SK-N-SH (cell line): ENCODE measurements at regions not wholly inside any gene's neighbourhood (a gene's known extent, or its start where the extent isn't known, plus 50 kb on each side); places are given as distances from the start of the nearest gene placed in this dataset.

Experiments used
- CTCF ChIA-PET: fragments of 300-600, 350-600 bp; formaldehyde crosslinking; extraction: SDS; loops from one replicate; lab custom pipeline; 2021; lab: Yijun Ruan, JAX
- POLR2A ChIA-PET: fragments of 350-600 bp; sonication (Branson Sonifier 250); formaldehyde crosslinking; extraction: SDS; loops from one replicate; lab custom pipeline; 2020; ENCODE audit warnings: antibody characterized with exemption, inconsistent platforms; lab: Yijun Ruan, JAX
- DNase-seq: peaks from one replicate; pipeline ENCODE4 v3.0.0; 2012
- H2AFZ ChIP-seq: fragments of 200-600 bp; sonication (generic); 2 replicates; pipeline ENCODE4 v1.8.1; 2016; ENCODE audit warnings: antibody characterized with exemption, mild to moderate bottlenecking, low read depth
- H3F3A ChIP-seq: fragments of 200-600 bp; sonication (generic); replicated peaks from 2 replicates; pipeline ENCODE3; 2016; ENCODE audit warnings: antibody characterized with exemption, mild to moderate bottlenecking; ENCODE audit not compliant: insufficient read depth
- H3K27ac ChIP-seq, 2 experiments: fragments of 200-500 bp in 1 of 2; fragments of 200-600 bp in 1 of 2; sonication (Bioruptor generic) in 1 of 2; sonication (generic), shearing (Covaris generic) in 1 of 2; 2 replicates each; pipeline versions ENCODE4 v1.5.1 to v1.6.1; 2014 to 2016; ENCODE audit warnings: low read depth in 2 of 2, inconsistent platforms in 1 of 2, low read length in 1 of 2, mild to moderate bottlenecking in 1 of 2, mixed read lengths in 1 of 2
- H3K27me3 ChIP-seq: fragments of 200-600 bp; sonication (generic), shearing (Covaris generic); 2 replicates; pipeline ENCODE4 v1.6.1; 2016; ENCODE audit warnings: mixed run types; ENCODE audit not compliant: insufficient read depth
- H3K36me3 ChIP-seq, 2 experiments: fragments of 200-500 bp in 1 of 2; fragments of 200-600 bp in 1 of 2; sonication (Bioruptor generic) in 1 of 2; sonication (generic) in 1 of 2; replicated peaks in 1 of 2; 2 replicates each; pipeline versions ENCODE3 to v1.5.1; 2014 to 2016; ENCODE audit warnings: low read length in 1 of 2, mild to moderate bottlenecking in 1 of 2; ENCODE audit not compliant: insufficient read depth in 2 of 2, control insufficient read depth in 1 of 2
- H3K4me1 ChIP-seq, 2 experiments: fragments of 200-500 bp in 1 of 2; fragments of 200-600 bp in 1 of 2; sonication (Bioruptor generic) in 1 of 2; sonication (generic), shearing (Covaris generic) in 1 of 2; 2 replicates each; pipeline versions ENCODE4 v1.5.1 to v1.6.1; 2014 to 2016; ENCODE audit warnings: low read depth in 1 of 2, low read length in 1 of 2, mixed run types in 1 of 2; ENCODE audit not compliant: insufficient read depth in 2 of 2, control insufficient read depth in 1 of 2
- H3K4me2 ChIP-seq: fragments of 200-600 bp; sonication (generic), shearing (Covaris generic); 2 replicates; pipeline ENCODE4 v1.6.1; 2017; ENCODE audit warnings: mixed run types
- H3K4me3 ChIP-seq, 2 experiments: fragments of 200-500 bp in 1 of 2; fragments of 200-600 bp in 1 of 2; sonication (Bioruptor generic) in 1 of 2; sonication (generic), shearing (Covaris generic) in 1 of 2; 2 replicates each; pipeline versions ENCODE4 v1.5.1 to v1.8.1; 2014 to 2016; ENCODE audit warnings: low read depth in 2 of 2, inconsistent platforms in 1 of 2, low read length in 1 of 2, mild to moderate bottlenecking in 1 of 2, mixed read lengths in 1 of 2, moderate library complexity in 1 of 2
- H3K79me2 ChIP-seq: fragments of 200-600 bp; sonication (generic); 2 replicates; pipeline ENCODE4 v1.8.1; 2017; ENCODE audit warnings: mild to moderate bottlenecking; ENCODE audit not compliant: insufficient read depth
- H3K9ac ChIP-seq: fragments of 200-600 bp; sonication (generic); 2 replicates; pipeline ENCODE4 v1.6.1; 2017; ENCODE audit warnings: mixed run types
- H3K9me2 ChIP-seq: fragments of 200-600 bp; sonication (generic); 2 replicates; pipeline ENCODE4 v1.6.1; 2017; ENCODE audit warnings: mixed run types
- H3K9me3 ChIP-seq: fragments of 200-600 bp; sonication (generic); 2 replicates; pipeline ENCODE4 v1.6.1; 2017; ENCODE audit warnings: mixed run types, mild to moderate bottlenecking, moderate library complexity
- H4K20me1 ChIP-seq: fragments of 200-600 bp; sonication (generic); 2 replicates; pipeline ENCODE4 v1.6.1; 2017; ENCODE audit warnings: mild to moderate bottlenecking, mixed run types; ENCODE audit not compliant: insufficient read depth
- CHD2 ChIP-seq: fragments of 150-350 bp; IDR thresholded peaks from 2 replicates; pipeline ENCODE4 v1.6.1; 2018; ENCODE audit warnings: low read length; ENCODE audit not compliant: partially characterized antibody
- ELF1 ChIP-seq: IDR thresholded peaks from 2 replicates; pipeline ENCODE4 v1.4.0; 2012
- EZH2phosphoT487 ChIP-seq: fragments of 200-600 bp; sonication (generic); IDR thresholded peaks from 2 replicates; pipeline ENCODE4 v1.6.1; 2017; ENCODE audit warnings: low read depth, mixed run types, mild to moderate bottlenecking, antibody characterized with exemption, moderate library complexity, borderline replicate concordance
- FOSL2 ChIP-seq: IDR thresholded peaks from 2 replicates; pipeline ENCODE4 v1.4.0; 2012; ENCODE audit warnings: low read depth, mild to moderate bottlenecking, moderate library complexity, borderline replicate concordance
- FOXJ3 ChIP-seq: sonication (generic); formaldehyde crosslinking; IDR thresholded peaks from 2 replicates; pipeline ENCODE4 v1.5.1; 2020; ENCODE audit warnings: mild to moderate bottlenecking, missing genetic modification reagents
- FOXM1 ChIP-seq: IDR thresholded peaks from 2 replicates; pipeline ENCODE4 v1.4.0; 2012; ENCODE audit warnings: low read depth, mild to moderate bottlenecking
- GATA2 ChIP-seq: sonication (generic); formaldehyde crosslinking; IDR thresholded peaks from 2 replicates; pipeline ENCODE4 v1.5.0; 2020; ENCODE audit warnings: mild to moderate bottlenecking, missing genetic modification reagents
- MXI1 ChIP-seq: IDR thresholded peaks from 2 replicates; pipeline ENCODE4 v1.6.1; 2012; ENCODE audit warnings: mild to moderate bottlenecking, low read depth, low read length, improper control_type of control experiment
- NFIC ChIP-seq: IDR thresholded peaks from 2 replicates; pipeline ENCODE4 v1.4.0; 2012; ENCODE audit warnings: borderline replicate concordance
- NRF1 ChIP-seq: IDR thresholded peaks from 2 replicates; pipeline ENCODE4 v1.6.1; 2012; ENCODE audit warnings: low read depth, mild to moderate bottlenecking, low read length
- SIN3A ChIP-seq: IDR thresholded peaks from 2 replicates; pipeline ENCODE4 v1.6.1; 2012; ENCODE audit warnings: low read depth, mild to moderate bottlenecking, low read length, moderate library complexity, borderline replicate concordance
- SMC3 ChIP-seq: IDR thresholded peaks from 2 replicates; pipeline ENCODE4 v1.6.1; 2012; ENCODE audit warnings: low read depth, low read length, improper control_type of control experiment
- TAF1 ChIP-seq: IDR thresholded peaks from 2 replicates; pipeline ENCODE4 v1.6.1; 2012; ENCODE audit warnings: low read depth, mild to moderate bottlenecking, low read length, moderate library complexity, borderline replicate concordance
- YY1 ChIP-seq: IDR thresholded peaks from 2 replicates; pipeline ENCODE4 v1.4.0; 2012; ENCODE audit warnings: low read depth, mild to moderate bottlenecking
- WGBS: methylation state at CpG from one replicate; pipeline ENCODE4 v1.1.6; 2017; ENCODE audit warnings: low lambda C conversion rate; 5-methylcytosine and 5-hydroxymethylcytosine counted together
- TF ChIP-seq, protein P1 (sequence below): fragments of 200-600 bp; sonication (generic); IDR thresholded peaks from 2 replicates; pipeline ENCODE4 v1.6.1; 2017; ENCODE audit warnings: antibody characterized with exemption, mild to moderate bottlenecking, moderate library complexity
- TF ChIP-seq, protein P2 (sequence below): IDR thresholded peaks from 2 replicates; pipeline ENCODE4 v1.4.0; 2012; ENCODE audit warnings: low read depth, borderline replicate concordance
- TF ChIP-seq, protein P3 (sequence below): IDR thresholded peaks from 2 replicates; pipeline ENCODE4; 2012
- TF ChIP-seq, protein P4 (sequence below): IDR thresholded peaks from 2 replicates; pipeline ENCODE4 v1.6.1; 2012; ENCODE audit warnings: mild to moderate bottlenecking, low read depth, low read length, moderate library complexity
- TF ChIP-seq, protein P5 (sequence below): fragments of 150-350 bp; IDR thresholded peaks from 2 replicates; pipeline ENCODE4 v1.6.1; 2017; ENCODE audit warnings: antibody characterized with exemption, low read length, low read depth, borderline replicate concordance

DNA sequence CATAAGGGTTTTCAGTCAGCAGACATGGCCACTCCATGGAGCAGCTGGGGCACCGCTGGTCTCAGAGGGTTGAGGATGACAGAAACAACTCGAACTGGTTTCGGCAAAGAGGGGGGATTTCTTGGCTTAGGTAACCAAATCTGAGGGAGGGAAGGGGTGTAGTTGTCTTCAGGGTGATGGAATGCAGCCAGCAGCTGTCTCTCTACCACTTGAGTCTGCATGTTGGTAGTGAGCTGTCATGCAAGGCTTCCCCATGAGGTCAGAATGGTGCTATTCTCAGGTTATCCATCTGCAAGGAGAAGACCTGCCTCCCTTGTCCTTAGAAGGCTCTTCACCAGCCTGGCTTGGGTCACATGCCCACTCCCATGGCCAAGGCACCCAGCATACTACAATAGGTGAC, 55.6 kb upstream of the PEG3 start:
- no peak overlapping the region for H3K27ac ChIP-seq
- ChIA-PET POLR2A (no interaction called here), CTCF (no interaction called here)
- H3K27me3 ChIP-seq = no peaks in the 10 kb centered on the region
- H3K36me3 ChIP-seq = no peaks in the 10 kb centered on the region
- no peak for DNase-seq
- H3F3A ChIP-seq = no peaks in the 10 kb centered on the region
- no peaks in the 10 kb centered on the region for H3K79me2 ChIP-seq
- H3K4me1 ChIP-seq = no peaks in the 10 kb centered on the region
- H3K9me3 ChIP-seq = no peaks in the 10 kb centered on the region
- WGBS = 20% methylated on average over 1 of the region's 3 CpGs
- no peak overlapping the region for H3K4me3 ChIP-seq
- no peak for TF ChIP-seq NRF1
- TF ChIP-seq SMC3 = no peak
- no peak for TF ChIP-seq ELF1
- TF ChIP-seq, protein P1, sequence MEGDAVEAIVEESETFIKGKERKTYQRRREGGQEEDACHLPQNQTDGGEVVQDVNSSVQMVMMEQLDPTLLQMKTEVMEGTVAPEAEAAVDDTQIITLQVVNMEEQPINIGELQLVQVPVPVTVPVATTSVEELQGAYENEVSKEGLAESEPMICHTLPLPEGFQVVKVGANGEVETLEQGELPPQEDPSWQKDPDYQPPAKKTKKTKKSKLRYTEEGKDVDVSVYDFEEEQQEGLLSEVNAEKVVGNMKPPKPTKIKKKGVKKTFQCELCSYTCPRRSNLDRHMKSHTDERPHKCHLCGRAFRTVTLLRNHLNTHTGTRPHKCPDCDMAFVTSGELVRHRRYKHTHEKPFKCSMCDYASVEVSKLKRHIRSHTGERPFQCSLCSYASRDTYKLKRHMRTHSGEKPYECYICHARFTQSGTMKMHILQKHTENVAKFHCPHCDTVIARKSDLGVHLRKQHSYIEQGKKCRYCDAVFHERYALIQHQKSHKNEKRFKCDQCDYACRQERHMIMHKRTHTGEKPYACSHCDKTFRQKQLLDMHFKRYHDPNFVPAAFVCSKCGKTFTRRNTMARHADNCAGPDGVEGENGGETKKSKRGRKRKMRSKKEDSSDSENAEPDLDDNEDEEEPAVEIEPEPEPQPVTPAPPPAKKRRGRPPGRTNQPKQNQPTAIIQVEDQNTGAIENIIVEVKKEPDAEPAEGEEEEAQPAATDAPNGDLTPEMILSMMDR = no peak
- TF ChIP-seq, protein P2, sequence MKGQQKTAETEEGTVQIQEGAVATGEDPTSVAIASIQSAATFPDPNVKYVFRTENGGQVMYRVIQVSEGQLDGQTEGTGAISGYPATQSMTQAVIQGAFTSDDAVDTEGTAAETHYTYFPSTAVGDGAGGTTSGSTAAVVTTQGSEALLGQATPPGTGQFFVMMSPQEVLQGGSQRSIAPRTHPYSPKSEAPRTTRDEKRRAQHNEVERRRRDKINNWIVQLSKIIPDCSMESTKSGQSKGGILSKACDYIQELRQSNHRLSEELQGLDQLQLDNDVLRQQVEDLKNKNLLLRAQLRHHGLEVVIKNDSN = no peak
- TF ChIP-seq MXI1 = no peak
- no peak for TF ChIP-seq EZH2phosphoT487
- TF ChIP-seq SIN3A = no peak
- TF ChIP-seq GATA2 (CRISPR knock-in tag) = no peak
- TF ChIP-seq FOXJ3 (CRISPR knock-in tag) = no peak
- TF ChIP-seq, protein P3, sequence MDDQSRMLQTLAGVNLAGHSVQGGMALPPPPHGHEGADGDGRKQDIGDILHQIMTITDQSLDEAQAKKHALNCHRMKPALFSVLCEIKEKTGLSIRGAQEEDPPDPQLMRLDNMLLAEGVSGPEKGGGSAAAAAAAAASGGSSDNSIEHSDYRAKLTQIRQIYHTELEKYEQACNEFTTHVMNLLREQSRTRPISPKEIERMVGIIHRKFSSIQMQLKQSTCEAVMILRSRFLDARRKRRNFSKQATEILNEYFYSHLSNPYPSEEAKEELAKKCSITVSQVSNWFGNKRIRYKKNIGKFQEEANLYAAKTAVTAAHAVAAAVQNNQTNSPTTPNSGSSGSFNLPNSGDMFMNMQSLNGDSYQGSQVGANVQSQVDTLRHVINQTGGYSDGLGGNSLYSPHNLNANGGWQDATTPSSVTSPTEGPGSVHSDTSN = no peak
- no peak for TF ChIP-seq YY1
- no peak for TF ChIP-seq FOSL2
- H2AFZ ChIP-seq = no peak overlapping the region
- H3K9ac ChIP-seq = no peak overlapping the region
- no peak overlapping the region for H3K4me2 ChIP-seq
- no peaks in the 10 kb centered on the region for H4K20me1 ChIP-seq
- no peaks in the 10 kb centered on the region for H3K9me2 ChIP-seq

DNA sequence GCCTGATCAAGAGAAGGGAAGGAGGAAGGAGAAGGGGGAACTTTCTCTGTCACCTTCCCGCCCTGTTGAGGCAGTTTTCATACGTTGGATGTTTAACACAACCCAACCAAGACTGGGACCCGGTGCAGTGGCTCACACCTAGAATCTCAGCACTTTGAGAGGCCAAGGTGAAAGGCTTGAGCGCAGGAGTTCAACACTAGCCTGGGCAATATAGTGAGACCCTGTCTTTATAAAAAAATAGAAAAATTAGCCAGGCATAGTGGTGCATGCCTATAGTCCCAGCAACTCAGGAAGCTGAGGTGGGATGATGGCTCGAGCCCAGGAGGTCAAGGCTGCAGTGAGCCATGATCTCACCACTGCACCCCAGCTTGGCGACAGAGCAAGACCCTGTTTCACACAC, 59.4 kb upstream of the PEG3 start:
- Histone ChIP-seq H2AFZ (no peak overlapping the region), H3K27ac (no peak overlapping the region), H3K4me3 (no peak overlapping the region), H3K36me3 (no peaks in the 10 kb centered on the region), H3K9me3 (no peaks in the 10 kb centered on the region), H3K4me1 (no peaks in the 10 kb centered on the region), H3F3A (no peaks in the 10 kb centered on the region), H3K27me3 (no peaks in the 10 kb centered on the region), H3K79me2 (no peaks in the 10 kb centered on the region), H3K9ac (no peak overlapping the region), H3K4me2 (no peak overlapping the region), H4K20me1 (no peaks in the 10 kb centered on the region), H3K9me2 (no peaks in the 10 kb centered on the region)
- DNase-seq = no peak
- ChIA-PET CTCF (no interaction called here), POLR2A (no interaction called here)
- 15% methylated on average over 6 of the region's 6 CpGs for WGBS
- no peak for TF ChIP-seq NFIC
- TF ChIP-seq, protein P4, sequence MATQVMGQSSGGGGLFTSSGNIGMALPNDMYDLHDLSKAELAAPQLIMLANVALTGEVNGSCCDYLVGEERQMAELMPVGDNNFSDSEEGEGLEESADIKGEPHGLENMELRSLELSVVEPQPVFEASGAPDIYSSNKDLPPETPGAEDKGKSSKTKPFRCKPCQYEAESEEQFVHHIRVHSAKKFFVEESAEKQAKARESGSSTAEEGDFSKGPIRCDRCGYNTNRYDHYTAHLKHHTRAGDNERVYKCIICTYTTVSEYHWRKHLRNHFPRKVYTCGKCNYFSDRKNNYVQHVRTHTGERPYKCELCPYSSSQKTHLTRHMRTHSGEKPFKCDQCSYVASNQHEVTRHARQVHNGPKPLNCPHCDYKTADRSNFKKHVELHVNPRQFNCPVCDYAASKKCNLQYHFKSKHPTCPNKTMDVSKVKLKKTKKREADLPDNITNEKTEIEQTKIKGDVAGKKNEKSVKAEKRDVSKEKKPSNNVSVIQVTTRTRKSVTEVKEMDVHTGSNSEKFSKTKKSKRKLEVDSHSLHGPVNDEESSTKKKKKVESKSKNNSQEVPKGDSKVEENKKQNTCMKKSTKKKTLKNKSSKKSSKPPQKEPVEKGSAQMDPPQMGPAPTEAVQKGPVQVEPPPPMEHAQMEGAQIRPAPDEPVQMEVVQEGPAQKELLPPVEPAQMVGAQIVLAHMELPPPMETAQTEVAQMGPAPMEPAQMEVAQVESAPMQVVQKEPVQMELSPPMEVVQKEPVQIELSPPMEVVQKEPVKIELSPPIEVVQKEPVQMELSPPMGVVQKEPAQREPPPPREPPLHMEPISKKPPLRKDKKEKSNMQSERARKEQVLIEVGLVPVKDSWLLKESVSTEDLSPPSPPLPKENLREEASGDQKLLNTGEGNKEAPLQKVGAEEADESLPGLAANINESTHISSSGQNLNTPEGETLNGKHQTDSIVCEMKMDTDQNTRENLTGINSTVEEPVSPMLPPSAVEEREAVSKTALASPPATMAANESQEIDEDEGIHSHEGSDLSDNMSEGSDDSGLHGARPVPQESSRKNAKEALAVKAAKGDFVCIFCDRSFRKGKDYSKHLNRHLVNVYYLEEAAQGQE = no peak
- no peak for TF ChIP-seq TAF1
- TF ChIP-seq, protein P5, sequence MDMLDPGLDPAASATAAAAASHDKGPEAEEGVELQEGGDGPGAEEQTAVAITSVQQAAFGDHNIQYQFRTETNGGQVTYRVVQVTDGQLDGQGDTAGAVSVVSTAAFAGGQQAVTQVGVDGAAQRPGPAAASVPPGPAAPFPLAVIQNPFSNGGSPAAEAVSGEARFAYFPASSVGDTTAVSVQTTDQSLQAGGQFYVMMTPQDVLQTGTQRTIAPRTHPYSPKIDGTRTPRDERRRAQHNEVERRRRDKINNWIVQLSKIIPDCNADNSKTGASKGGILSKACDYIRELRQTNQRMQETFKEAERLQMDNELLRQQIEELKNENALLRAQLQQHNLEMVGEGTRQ = no peak
- TF ChIP-seq, protein P3 = no peak
- TF ChIP-seq GATA2 (CRISPR knock-in tag) = no peak
- no peak for TF ChIP-seq MXI1
- TF ChIP-seq FOXM1 = no peak
- TF ChIP-seq CHD2 = no peak
